WTC11 (cell line): ENCODE measurements at regions not wholly inside any gene's neighbourhood (a gene's known extent, or its start where the extent isn't known, plus 50 kb on each side); places are given as distances from the start of the nearest gene placed in this dataset.
"Not testable (repeated sequence)": the region's sequence is repeated elsewhere in the genome, so short reads cannot be mapped to it uniquely, and the experiment has no call there.

Experiments used
- CTCF ChIP-seq: fragments of 200-600 bp; IDR thresholded peaks from 2 replicates; pipeline ENCODE4 v1.8.0; 2022; ENCODE audit warnings: antibody characterized with exemption
- MXD4 ChIP-seq: fragments of 250-450 bp; sonication (Bioruptor Pico); IDR thresholded peaks from 2 replicates; pipeline ENCODE4 v1.8.0; 2021; ENCODE audit warnings: mild to moderate bottlenecking, moderate library complexity, borderline replicate concordance
- NR1H2 ChIP-seq: sonication (generic); formaldehyde crosslinking; IDR thresholded peaks from 2 replicates; pipeline ENCODE4 v1.9.0; 2021; ENCODE audit warnings: mild to moderate bottlenecking, moderate library complexity, missing genetic modification reagents
- NR2C2 ChIP-seq: sonication (generic); formaldehyde crosslinking; IDR thresholded peaks from 2 replicates; pipeline ENCODE4 v1.8.0; 2022; ENCODE audit warnings: mild to moderate bottlenecking, missing genetic modification reagents
- USF2 ChIP-seq: sonication (generic); formaldehyde crosslinking; IDR thresholded peaks from 2 replicates; pipeline ENCODE4 v1.8.1; 2023; ENCODE audit warnings: mild to moderate bottlenecking, missing genetic modification reagents, moderate library complexity
- TF ChIP-seq, protein P1 (sequence below): sonication (generic); formaldehyde crosslinking; IDR thresholded peaks from 2 replicates; pipeline ENCODE4 v1.8.1; 2022; ENCODE audit warnings: low read depth, missing genetic modification reagents, borderline replicate concordance
- TF ChIP-seq, protein P2 (sequence below): sonication (generic); formaldehyde crosslinking; conservative IDR thresholded peaks from 2 replicates; pipeline ENCODE4 v1.8.1; 2023; ENCODE audit warnings: mild to moderate bottlenecking, low read depth, missing genetic modification reagents, moderate library complexity

- TF ChIP-seq, protein P1, sequence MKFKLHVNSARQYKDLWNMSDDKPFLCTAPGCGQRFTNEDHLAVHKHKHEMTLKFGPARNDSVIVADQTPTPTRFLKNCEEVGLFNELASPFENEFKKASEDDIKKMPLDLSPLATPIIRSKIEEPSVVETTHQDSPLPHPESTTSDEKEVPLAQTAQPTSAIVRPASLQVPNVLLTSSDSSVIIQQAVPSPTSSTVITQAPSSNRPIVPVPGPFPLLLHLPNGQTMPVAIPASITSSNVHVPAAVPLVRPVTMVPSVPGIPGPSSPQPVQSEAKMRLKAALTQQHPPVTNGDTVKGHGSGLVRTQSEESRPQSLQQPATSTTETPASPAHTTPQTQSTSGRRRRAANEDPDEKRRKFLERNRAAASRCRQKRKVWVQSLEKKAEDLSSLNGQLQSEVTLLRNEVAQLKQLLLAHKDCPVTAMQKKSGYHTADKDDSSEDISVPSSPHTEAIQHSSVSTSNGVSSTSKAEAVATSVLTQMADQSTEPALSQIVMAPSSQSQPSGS (CRISPR knock-in tag) = not testable (repeated sequence)
- TF ChIP-seq, protein P2, sequence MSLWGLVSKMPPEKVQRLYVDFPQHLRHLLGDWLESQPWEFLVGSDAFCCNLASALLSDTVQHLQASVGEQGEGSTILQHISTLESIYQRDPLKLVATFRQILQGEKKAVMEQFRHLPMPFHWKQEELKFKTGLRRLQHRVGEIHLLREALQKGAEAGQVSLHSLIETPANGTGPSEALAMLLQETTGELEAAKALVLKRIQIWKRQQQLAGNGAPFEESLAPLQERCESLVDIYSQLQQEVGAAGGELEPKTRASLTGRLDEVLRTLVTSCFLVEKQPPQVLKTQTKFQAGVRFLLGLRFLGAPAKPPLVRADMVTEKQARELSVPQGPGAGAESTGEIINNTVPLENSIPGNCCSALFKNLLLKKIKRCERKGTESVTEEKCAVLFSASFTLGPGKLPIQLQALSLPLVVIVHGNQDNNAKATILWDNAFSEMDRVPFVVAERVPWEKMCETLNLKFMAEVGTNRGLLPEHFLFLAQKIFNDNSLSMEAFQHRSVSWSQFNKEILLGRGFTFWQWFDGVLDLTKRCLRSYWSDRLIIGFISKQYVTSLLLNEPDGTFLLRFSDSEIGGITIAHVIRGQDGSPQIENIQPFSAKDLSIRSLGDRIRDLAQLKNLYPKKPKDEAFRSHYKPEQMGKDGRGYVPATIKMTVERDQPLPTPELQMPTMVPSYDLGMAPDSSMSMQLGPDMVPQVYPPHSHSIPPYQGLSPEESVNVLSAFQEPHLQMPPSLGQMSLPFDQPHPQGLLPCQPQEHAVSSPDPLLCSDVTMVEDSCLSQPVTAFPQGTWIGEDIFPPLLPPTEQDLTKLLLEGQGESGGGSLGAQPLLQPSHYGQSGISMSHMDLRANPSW (CRISPR knock-in tag) = not testable (repeated sequence)
- TF ChIP-seq CTCF; NR1H2 (CRISPR knock-in tag); NR2C2 (CRISPR knock-in tag); MXD4 (CRISPR knock-in tag); USF2 (CRISPR knock-in tag): not testable (repeated sequence)
Measured at GRCh38 chr3:170800275-170800674, 69.7 kb downstream of the RPL22L1 start.
